Iris pigment epithelial cell (primary cell): ENCODE measurements at regions not wholly inside any gene's neighbourhood (a gene's known extent, or its start where the extent isn't known, plus 50 kb on each side); places are given as distances from the start of the nearest gene placed in this dataset.

ENCODE experiments used
- DNase-seq: peaks from one replicate; pipeline ENCODE4 v3.0.0-alpha.2; 2011; ENCODE audit warnings: low read depth

DNA sequence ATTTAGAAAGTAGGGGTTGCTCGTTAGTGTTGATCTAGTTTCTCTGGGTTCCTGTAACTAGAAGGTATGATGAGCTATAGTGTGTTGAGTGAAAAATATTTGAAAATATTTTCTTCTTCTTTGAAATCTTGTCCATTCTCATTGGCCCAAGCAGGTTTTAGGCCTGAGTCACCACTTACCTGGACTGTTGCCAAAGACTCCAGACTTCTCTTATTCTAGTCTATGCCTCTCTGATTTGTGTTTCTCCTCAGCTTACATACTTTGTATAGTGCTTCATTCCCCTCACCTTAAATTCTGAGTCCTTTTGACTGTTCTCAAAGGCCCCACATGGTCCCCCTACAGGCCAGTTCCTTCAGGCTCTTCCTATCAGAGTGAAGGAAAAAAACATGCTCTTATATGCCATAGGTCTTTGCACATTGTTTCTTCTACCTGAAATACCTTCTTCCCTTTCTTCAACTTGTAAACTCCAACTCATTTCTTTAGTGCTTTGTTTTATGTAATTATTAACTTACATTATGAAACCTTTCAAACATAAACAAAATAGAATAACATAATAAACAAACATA lies 258.2 kb downstream of the PPP1R2C start:
- DNase-seq, result peak; percentile 40

DNA sequence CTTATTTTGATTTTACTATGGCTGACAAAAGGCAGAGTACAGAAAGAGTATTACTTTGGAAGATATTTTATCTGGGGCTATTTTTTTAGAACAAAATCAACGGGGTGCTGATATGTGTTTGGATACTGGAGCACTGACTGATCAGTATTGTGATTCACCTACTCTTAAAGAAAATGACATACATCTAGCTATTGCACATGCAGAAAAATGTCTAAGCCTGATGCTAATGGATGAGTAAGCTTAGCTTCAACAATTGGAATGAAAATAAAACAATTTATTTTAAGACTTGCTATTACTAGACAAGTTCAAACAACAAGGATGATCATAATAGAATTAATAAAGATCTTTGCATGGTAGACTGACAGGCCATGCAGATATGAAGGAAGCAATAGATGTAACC lies 262.0 kb downstream of the PPP1R2C start:
- no peak for DNase-seq

DNA sequence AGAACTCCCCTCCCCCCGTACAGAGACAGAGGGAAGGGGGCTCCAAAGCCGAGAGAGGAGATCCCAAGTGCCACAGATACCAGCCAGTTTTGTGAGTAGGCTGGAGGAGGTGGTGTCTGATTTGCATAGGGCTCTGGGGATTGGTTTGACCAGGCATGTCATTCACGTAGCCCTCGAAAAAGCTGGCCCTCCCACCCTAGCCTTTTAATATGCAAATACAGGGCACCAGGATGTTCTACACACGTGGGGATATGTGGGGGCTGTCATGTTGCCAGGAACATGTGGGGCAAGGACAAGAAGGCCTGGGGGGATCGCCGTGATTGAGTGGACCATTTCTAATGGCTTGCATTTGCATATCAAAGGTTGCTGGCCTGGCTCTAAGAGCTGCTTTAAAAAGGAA lies 272.9 kb downstream of the PPP1R2C start:
- DNase-seq, result no peak

DNA sequence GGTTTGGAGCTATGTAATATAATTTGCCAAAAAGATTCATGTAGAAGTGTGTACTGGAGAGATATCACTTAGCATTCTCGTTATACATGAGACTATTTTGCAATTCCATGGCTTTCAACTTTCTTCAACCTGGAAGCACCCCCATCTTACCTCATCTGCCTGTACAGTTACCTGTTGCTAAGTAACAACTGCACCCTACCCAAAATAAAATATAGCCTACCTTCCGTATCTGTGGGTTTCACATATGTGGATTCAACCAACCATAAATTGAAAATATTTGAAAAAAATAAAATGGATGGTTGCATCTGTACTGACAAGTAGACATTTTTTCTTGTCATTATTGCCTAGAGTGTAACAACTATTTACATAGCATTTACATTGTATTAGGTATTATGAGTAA lies 278.3 kb downstream of the PPP1R2C start:
- no peak for DNase-seq

DNA sequence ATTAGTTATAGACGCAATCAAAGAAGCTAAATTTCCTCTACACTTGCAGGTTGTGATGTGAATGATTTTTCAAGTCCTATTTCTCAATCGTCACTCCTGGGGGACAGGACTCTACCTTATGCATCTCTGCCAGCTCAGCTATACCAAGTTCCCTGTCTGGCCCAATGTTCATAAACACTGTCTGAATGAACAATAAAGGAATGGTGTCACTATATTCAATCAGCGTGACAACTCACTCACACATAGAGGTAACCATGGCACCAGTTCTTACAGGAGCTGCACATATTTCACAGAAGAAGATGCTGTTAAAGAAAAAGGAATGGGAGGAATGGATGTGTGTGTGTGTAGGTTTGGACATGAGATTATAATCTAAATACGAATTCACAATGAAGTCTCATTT lies 280.6 kb downstream of the PPP1R2C start:
- DNase-seq, result no peak

DNA sequence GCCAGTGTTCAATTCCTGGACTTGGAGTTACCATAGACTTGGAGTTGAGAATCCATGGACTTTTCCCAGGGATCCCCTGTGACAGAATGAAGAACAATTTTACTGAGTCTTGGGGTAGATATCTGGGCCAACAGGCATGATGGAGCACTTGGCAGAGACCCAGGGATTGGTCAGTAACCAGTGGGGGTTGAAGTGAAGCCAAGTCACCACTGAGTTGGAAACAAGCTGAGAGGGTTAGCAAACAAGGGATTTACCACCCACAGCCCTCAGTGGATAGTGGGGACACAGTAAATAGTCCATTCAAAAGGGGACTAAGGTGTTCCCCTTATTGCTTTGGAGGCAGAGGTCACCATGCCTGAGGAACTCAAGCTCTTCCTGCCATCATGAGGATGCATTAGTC lies 281.7 kb downstream of the PPP1R2C start:
- DNase-seq, result no peak

DNA sequence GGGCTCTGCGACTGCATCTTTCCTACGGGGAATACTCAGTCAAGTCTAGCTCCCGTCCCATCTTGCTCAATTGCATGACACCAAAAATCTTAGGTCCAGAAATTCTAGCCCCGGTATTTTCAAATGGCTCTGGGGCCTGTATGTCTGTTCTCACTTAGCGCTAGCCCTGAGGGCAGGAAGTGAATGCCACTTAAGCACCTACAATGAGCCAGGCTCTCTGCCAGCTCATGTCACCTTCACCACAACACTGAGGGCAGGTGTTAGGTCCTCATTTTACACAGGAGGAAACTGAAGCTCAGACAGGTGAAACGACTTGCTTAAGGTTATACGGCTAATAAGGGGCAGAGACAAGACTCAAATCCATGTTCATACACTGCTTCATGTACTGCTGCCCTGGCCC lies 282.8 kb downstream of the PPP1R2C start:
- DNase-seq, result no peak

DNA sequence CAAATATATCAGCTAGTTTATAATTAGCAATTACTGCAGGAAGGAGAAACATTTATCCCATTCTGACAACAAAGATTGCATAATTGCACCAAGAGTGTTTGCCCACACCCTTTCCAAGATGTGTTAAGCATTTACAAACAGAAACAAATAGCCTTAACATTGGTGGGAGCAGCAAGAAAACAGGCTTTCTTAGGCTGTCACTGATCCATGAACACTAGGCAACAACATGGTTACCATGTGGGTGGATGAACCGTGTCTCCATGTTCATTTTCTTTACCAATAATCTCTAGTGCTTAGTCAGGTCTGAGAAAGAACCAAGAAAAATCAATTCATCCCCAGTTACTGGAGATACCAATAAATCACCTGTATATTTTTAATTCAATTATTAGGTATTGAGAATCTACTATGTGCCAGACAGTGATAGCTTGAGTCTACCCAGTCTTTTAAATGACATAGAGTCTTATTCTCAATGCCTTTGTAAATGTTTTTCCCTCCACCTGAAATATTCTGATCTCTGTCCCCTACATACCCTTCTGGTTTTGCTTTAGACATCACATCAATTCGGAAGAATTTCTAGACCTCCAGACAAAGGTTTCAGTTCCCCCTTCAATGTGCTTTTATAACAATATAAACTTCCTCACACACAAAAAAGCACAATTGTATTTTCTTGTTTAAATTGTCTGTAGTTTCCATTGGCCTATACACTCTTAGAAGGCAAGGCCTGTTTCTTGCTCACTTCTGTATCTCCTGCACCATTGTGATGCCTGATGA lies 286.6 kb downstream of the PPP1R2C start:
- DNase-seq, result no peak

DNA sequence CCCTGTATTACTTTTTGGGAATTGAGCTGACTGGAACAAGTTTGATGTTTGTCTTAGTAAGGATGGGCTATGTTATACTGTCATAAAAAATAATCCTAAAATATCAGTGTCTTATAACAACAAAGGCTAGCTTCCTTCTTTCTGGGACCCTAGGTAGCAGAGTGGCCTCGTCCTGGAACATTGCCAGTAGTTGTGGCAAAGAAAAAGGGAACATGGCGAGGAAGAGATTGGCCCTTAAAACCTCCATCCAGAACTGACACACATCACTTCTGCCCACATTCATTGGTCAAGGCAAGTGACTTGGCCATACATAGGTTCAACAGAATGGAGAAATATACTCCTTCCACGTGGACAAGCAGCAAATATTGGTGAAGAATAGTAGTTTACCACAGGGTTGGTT lies 287.9 kb downstream of the PPP1R2C start:
- no peak for DNase-seq

DNA sequence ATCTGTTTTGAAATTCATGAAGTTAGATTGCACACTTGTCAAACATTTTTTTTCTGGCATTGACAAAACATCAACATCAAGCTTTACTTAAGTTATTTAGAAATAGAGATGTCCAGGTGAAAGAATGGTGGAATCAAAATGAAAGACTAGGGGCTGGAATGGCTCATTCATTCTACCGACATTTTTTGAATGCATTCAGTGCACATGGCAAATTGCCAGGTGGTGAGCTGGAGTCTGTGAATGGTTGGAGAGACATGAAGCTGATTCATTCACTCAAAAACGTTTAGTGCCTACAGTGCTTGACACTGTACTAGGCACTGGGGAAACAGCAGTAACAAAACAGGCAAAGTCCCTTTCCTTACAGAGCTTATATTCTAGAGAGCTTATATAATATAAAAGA lies 292.4 kb downstream of the PPP1R2C start:
- DNase-seq, result no peak

DNA sequence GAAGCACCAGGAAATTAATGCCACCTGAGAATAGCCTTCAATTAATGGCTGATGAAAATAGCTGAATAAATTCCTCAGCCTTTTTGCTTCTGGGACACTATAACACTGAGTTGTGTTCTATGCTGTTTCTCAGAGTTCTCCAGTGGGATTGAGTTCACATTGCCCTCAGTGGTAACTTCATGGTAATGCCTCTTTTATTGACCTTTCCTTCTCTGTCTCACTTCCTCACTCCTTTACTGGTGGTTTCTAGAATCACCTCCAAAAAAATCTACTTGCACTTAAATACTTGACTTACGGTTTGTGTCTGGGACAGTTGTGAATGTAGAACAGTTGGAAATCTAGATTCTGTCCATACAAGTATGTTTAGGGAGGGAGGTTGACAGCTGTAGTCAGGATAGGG lies 293.7 kb downstream of the PPP1R2C start:
- no peak for DNase-seq

DNA sequence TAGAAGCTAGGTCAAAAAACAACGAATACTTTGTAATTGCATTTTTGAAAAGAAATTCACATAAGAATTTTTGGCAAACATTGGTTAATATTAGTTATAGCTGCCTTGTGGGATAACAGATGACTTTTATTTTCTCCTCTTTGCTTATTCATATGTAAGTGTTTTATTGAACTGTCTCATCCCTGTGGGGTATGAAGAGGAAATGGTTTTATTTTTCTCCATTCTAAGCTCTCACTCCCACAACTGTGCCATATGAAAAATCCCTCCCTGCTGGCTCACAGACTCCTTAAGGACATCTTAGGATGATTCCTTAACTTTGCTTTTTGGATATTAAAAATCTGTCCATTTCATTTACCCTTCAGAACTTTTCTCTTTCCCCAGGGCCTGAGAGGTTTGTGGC lies 300.6 kb downstream of the PPP1R2C start:
- no peak for DNase-seq

DNA sequence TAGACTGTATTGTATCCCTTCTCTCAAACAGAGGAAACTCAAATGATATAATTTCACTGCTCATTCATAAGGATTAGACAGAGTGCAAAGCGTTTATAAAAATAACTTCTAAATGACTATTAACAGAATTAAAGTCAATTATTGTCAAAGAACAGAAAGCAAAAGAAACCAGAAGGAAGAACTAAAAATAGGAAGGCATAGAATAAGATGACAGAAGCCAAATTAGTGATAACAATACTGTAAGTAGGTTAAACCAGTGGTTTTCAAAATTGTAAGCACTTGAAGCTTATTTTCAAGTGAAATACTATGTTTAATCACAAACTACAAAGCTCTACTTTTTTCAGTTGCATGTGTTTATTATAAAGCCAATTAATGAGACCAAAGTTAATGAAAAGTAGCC lies 305.2 kb downstream of the PPP1R2C start:
- no peak for DNase-seq

DNA sequence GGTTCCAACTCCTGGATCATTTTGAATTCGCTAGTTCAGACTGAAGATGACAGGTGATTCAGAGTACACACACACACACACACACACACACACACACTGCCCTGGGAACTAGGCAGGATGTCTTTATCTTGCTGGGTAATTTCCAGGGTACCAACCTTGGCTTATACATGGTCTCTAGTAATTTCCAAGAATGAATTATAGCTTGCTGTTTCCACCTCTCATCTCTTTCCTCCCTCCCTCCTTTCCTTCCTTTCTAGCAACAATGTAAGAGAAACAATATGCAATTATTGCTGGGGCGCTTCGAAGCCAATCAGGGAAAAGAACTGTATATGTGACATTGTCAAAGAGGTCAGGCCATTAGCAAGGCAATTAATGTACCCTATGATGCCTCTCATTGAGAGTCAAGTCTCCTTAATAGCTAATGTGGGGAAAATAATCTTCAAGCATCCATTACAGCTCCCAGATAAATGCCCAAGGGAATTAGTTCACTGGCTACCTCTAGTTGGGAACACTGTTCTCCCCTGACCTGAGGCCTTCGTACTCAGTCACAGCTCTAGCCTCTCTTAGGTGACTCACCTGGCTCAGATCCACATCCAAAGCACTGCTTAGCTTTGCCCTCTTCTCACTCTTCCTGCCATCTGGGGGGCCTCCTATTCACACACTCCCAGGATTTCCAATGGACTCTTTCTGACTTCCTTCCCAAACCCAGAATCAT lies 311.5 kb downstream of the PPP1R2C start:
- no peak for DNase-seq

DNA sequence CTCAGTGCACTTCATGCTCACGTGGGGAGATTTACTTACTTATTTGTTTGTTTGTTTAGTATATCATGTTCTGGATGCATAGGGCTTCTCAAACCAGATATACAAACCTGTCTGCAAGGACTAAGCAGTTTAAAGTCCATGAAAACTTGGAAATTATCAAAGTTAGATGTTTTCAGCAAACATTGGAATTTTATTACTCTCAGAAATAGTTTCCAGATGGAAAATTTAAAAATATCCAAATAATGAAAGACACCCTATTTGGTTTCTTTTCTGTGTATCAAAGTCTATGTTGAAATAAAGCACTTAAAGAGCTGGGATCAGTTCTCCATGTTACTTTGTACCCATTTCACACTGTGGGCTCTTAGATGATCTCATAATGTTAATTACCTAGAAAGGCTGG lies 312.1 kb downstream of the PPP1R2C start:
- DNase-seq, result no peak

DNA sequence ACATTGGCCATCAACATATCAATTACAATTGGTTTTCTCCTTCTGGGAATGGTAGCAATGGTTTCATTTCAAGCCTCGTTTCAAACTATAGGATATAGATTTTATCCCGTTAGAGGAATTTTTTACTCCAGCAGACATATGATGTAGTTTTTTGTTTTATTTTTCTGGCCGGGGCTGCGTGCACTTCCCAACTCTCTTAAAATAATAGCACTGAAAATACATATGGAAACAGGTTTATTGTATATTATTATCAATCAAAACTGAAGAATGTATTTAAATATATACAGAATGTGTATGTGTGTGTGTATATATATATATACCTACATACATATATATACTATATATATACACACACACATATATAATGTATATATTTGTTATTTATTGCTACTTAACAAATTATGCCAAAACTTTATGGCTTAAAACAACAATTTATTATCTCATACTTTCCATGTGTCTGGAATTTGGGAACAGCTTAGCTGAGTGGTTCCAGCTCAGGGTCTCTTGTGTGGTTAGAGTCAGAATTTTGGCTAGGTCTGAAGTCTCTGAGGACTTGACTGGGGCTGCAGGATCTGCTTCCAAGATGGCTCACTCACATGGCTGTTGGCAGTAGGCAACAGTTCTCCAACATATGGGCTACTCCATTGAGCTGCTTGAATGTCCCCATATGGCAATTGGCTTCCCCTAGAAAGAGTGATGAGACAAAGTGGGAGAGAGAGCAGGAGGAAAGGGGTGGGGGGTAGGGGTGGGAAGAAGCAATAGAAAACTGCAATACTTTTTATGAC lies 314.1 kb downstream of the PPP1R2C start:
- DNase-seq, result no peak

DNA sequence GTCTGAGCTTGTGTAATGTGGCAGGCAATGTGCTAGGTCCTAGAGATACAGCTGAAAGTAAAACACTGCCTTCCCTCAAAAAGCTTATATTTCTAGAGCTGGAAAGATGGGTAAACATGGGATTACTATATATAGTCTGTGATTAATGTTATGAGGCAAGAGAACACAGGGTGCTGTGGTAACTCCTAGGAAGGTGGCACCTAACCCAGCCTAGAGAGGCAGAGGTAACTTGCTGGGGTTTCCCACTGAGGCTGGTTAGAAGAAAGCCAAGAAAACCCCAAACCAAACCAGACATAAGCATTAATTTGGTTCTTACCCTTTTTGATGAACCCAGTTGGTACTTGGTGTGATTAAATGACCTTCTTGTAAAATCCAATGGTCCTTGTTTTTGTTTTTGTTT lies 315.0 kb downstream of the PPP1R2C start:
- DNase-seq, result no peak

DNA sequence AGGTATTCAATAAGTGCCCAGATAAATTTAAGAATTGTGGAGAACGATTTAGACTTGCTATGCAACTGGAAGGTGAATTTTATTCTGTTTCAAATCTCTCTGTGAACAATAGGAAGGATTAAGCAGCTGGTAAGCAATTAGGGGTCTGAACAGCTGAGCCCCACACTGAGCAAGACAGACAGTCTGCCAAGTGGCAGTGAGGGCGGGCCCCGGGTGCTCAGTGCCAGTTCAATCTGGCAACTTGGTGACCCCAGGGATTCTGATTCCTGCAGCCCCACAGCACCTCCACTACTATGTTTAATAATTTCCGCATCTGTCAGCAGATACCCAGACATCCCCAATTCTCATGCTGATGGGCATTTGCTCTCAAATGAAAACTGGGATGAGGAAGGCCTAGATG lies 317.3 kb downstream of the PPP1R2C start:
- no peak for DNase-seq

DNA sequence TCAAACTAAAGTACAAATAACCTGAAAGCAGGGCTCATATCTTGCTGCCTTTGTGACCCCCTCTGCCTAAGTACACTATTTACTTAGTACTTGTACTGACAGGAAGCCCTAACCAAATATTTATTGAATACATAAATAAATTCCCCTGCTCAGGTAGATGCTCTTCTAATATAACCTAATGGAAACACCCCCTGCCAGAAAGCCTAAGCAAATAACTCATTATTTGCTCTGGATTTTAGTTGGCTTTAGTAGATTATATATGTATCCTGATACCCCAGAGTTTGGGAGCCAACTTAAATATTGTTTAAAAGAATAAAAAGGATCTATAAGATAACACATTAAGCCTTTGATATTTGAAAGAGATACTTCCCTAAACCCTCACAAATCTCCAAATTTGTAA lies 318.2 kb downstream of the PPP1R2C start:
- no peak for DNase-seq

DNA sequence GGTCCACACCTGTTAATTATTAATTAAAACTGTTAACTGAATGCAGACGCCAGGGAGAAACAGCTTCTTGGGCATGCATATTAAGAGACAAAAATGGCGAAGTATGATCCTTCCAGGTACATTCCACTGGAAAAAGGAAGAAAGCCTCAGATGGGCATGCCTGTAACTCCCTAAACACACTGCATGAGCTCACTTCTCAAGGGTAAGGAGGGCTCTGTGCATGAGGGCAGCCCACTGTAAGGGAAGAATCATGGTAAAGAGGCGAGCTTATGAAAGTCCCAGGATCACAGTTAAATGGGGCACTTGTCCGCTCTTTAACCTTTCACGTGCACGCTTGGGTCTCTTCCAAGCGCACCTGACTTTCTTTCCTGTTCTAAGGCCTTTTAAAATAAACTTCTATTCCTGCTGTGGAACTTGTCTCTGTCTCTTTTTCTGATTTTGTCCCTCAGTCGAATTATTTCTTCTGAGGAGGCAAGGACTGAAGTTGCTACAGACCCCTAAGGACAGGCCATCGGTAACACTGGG lies 321.7 kb downstream of the PPP1R2C start:
- DNase-seq, result no peak

DNA sequence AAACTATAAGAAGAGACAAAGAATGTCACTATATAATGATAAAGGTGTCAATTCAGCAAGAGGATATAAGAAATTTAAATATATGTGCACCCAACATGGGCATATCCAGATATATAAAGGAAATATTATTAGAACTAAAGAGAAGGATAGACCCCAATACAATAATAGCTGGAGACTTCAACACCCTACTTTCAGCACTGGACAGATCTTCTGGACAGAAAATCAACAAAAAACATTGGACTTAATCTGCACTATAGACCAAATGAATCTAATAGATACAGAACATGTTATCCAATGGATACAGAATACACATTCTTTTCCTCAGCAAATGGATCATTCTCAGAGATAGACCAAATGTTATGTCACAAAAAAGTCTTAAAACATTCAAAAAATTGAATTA lies 327.7 kb downstream of the PPP1R2C start:
- no peak for DNase-seq

DNA sequence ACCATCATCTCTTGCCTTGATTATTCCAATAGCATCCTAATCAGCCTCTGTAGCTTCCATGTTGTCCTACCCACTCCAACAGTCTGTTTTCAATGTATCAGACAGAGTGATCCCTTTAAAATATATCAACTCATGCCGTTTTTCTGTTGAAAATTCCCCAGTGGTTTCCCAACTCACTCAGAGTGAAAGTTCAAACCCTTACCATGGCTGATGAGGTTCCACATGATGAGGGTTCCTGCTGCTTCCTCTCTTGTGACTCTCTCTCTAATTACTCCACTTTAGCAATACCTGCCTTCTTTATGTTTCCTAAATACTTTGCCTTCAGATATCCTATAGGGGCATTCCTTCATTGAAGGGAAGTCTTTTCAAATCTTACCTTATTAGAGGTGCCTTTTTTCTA lies 334.7 kb downstream of the PPP1R2C start:
- DNase-seq, result no peak

DNA sequence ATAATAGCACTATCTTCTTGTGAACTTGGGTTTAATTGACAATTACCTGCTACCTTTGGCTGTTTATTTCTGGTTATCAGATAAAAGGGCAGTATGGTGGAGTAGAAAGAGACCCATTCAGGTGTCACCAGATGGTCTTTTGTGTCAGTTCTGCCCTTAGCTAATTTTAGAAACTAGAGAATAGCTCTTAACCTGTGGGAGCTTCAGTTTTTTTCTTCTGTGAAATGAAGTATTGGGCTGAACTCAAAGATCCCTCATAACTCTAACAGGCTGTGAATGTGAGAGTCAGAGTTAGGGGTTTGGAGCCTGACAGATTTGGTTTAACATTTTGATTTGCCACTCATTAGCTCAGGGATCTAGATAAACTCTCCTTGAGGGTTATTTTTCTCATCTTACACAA lies 335.2 kb downstream of the PPP1R2C start:
- DNase-seq, result no peak
